Subcutaneous abdominal adipose tissue (tissue), 5 donors: ENCODE measurements at regions not wholly inside any gene's neighbourhood (a gene's known extent, or its start where the extent isn't known, plus 50 kb on each side); places are given as distances from the start of the nearest gene placed in this dataset.

Experiments used
- H3K27ac ChIP-seq: one replicate; pipeline ENCODE4 v1.7.0; 2013; ENCODE audit warnings: low read depth, mild to moderate bottlenecking, inconsistent platforms, low read length, moderate library complexity
- H3K27me3 ChIP-seq, 5 donors: one replicate each; pipeline ENCODE4 v1.7.0; 2013; ENCODE audit warnings: low read length in 5 of 5, inconsistent platforms in 1 of 5; ENCODE audit not compliant: control insufficient read depth in 5 of 5, insufficient read depth in 4 of 5
- H3K36me3 ChIP-seq, 5 donors: one replicate each; pipeline ENCODE4 v1.7.0; 2013; ENCODE audit warnings: low read length in 5 of 5; ENCODE audit not compliant: control insufficient read depth in 5 of 5, insufficient read depth in 5 of 5
- H3K4me1 ChIP-seq, 5 donors: one replicate each; pipeline ENCODE4 v1.7.0; 2013; ENCODE audit warnings: low read length in 5 of 5, mild to moderate bottlenecking in 3 of 5, moderate library complexity in 1 of 5; ENCODE audit not compliant: control insufficient read depth in 5 of 5, insufficient read depth in 5 of 5
- H3K4me3 ChIP-seq, 5 donors: one replicate each; pipeline ENCODE4 v1.7.0; 2013; ENCODE audit warnings: low read length in 5 of 5, low read depth in 1 of 5
- H3K9ac ChIP-seq, 5 donors: one replicate each; pipeline ENCODE4 v1.7.0; 2013; ENCODE audit warnings: low read length in 5 of 5, mild to moderate bottlenecking in 4 of 5, moderate library complexity in 3 of 5
- H3K9me3 ChIP-seq, 5 donors: one replicate each; pipeline ENCODE4 v1.7.0; 2013; ENCODE audit warnings: low read length in 5 of 5; ENCODE audit not compliant: control insufficient read depth in 5 of 5
- donor health status: healthy.
- donor health status: healthy.
- donor health status: healthy.
- donor health status: healthy.
- donor health status: healthy.

GRCh38 chr17:71399221-71399620 lies 721.6 kb upstream of the SOX9 start:
- no peaks in the 10 kb centered on the region for H3K36me3 ChIP-seq
- H3K27ac ChIP-seq: no peak overlapping the region
- peaks cover 0 to 5% (median 0%) of the 10 kb centered on the region in 5 donors for H3K4me1 ChIP-seq
- H3K9ac ChIP-seq: no peak overlapping the region
- H3K4me3 ChIP-seq: no peak overlapping the region
- no peaks in the 10 kb centered on the region for H3K9me3 ChIP-seq
- H3K27me3 ChIP-seq: no peaks in the 10 kb centered on the region

- Histone ChIP-seq H3K4me3 (no peak overlapping the region), H3K27me3 (no peaks in the 10 kb centered on the region), H3K4me1 (peaks cover 0 to 5% (median 0%) of the 10 kb centered on the region in 5 donors), H3K27ac (no peak overlapping the region), H3K9ac (no peak overlapping the region), H3K9me3 (no peaks in the 10 kb centered on the region), H3K36me3 (no peaks in the 10 kb centered on the region)
These were observed 721.2 kb upstream of the SOX9 start for GRCh38 chr17:71399649-71400048.

GRCh38 chr17:71402007-71402406 lies 718.8 kb upstream of the SOX9 start:
- Histone ChIP-seq H3K4me3 (no peak overlapping the region), H3K9ac (no peak overlapping the region), H3K9me3 (no peaks in the 10 kb centered on the region), H3K36me3 (no peaks in the 10 kb centered on the region), H3K27me3 (no peaks in the 10 kb centered on the region), H3K4me1 (peaks cover 0 to 5% (median 0%) of the 10 kb centered on the region in 5 donors), H3K27ac (no peak overlapping the region)

DNA sequence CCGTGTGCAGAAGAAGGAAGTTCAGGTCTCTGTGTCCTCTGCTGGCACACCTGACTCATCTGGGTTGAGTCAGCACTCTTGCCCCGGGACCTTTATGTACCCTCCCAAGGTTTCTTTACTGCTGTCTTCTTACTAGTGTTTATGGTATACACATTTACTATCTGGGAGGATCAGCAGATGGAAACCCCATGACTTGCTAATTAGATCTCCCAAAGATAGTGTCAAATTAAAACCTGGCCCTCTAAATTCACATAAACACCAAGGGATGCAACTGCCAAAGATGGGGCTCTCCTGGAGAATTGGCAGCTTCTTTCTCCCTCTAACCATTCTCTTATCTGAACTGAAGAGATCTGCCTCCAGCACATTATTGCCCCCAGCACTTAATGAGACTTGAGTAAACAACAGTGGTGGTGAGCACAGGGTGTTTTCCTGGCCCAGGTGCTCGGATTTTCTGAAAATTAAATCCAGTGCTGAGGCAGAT lies 718.1 kb upstream of the SOX9 start:
- no peaks in the 10 kb centered on the region for H3K27me3 ChIP-seq
- H3K27ac ChIP-seq: no peak overlapping the region
- peaks cover 0 to 5% (median 0%) of the 10 kb centered on the region in 5 donors for H3K4me1 ChIP-seq
- H3K4me3 ChIP-seq: no peak overlapping the region
- H3K9me3 ChIP-seq: peaks cover 0 to under 1% (median 0%) of the 10 kb centered on the region in 5 donors
- no peak overlapping the region for H3K9ac ChIP-seq
- no peaks in the 10 kb centered on the region for H3K36me3 ChIP-seq

- Histone ChIP-seq H3K27ac (no peak overlapping the region), H3K4me1 (no peaks in the 10 kb centered on the region), H3K4me3 (no peak overlapping the region)
These were observed 715.7 kb upstream of the SOX9 start for GRCh38 chr17:71405101-71405500.

DNA sequence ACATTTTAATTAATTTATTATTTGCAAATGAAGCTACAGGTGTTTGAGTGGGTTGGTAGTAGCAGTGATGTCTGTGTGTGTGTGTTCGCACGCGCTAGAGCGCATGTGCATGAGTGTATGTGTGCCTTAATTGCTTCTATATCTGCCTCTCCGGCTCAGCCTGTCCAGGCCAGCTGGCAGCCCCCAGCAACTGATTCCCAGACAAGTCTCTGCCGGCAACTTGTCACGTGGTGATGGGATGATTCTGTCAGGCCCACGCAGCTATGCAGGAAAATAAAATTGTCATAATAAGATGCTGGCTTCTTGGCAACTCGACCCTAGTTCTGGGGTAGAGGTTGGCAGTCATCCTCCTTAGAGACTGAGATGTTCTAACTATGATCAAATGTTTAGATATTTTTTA lies 712.8 kb upstream of the SOX9 start:
- H3K4me1 ChIP-seq: no peaks in the 10 kb centered on the region
- no peak overlapping the region for H3K4me3 ChIP-seq
- no peaks in the 10 kb centered on the region for H3K27me3 ChIP-seq
- peaks cover 0 to 8% (median 0%) of the 10 kb centered on the region in 5 donors for H3K9me3 ChIP-seq
- H3K9ac ChIP-seq: no peak overlapping the region
- no peak overlapping the region for H3K27ac ChIP-seq
- no peaks in the 10 kb centered on the region for H3K36me3 ChIP-seq

More at GRCh38 chr17:71405101-71405500, 715.7 kb upstream of the SOX9 start:
- Histone ChIP-seq H3K36me3 (no peaks in the 10 kb centered on the region), H3K9me3 (peaks cover 0 to 8% (median 0%) of the 10 kb centered on the region in 5 donors), H3K27me3 (no peaks in the 10 kb centered on the region), H3K9ac (no peak overlapping the region)

DNA sequence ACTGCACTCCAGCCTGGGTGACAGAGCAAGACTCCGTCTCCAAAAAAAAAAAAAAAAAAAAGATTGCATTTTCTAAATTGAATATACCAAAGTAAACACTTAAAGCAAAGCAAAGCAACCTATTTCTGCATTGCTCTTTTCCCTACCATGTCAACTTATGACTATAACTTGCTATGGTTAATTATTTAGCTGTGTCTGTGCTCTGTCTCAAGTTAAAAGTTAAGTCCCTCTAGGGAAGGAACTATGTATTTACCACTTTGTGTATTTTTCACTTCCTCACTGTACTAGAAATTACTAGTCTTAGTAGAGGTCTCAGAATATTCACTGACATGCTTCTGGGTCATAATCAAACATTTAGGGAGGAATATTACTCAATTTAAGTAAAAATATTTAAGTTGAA lies 711.7 kb upstream of the SOX9 start:
- H3K4me3 ChIP-seq: no peak overlapping the region
- no peaks in the 10 kb centered on the region for H3K27me3 ChIP-seq
- H3K9me3 ChIP-seq: peaks cover 0 to 8% (median 0%) of the 10 kb centered on the region in 5 donors
- H3K36me3 ChIP-seq: no peaks in the 10 kb centered on the region
- H3K9ac ChIP-seq: no peak overlapping the region
- no peaks in the 10 kb centered on the region for H3K4me1 ChIP-seq
- H3K27ac ChIP-seq: no peak overlapping the region

DNA sequence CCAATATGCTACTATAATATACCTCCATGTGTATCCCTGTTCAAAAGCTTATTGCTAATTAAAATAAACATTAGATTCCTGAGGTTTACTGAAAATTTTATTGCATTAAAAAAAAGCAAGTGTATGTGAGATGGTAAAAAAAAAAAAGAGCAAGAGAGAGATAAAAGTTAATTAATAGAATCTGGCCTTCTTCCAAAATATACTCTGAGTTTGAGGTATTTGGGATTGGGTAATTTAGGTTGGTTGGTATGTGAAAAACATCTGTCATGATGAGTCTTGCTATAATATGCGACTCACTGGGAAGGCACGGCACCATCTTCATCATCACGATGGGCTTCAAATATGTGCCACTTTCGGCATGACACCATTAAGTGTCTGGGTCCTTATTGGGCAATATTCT lies 711.1 kb upstream of the SOX9 start:
- no peak overlapping the region for H3K4me3 ChIP-seq
- H3K27me3 ChIP-seq: no peaks in the 10 kb centered on the region
- no peak overlapping the region for H3K9ac ChIP-seq

DNA sequence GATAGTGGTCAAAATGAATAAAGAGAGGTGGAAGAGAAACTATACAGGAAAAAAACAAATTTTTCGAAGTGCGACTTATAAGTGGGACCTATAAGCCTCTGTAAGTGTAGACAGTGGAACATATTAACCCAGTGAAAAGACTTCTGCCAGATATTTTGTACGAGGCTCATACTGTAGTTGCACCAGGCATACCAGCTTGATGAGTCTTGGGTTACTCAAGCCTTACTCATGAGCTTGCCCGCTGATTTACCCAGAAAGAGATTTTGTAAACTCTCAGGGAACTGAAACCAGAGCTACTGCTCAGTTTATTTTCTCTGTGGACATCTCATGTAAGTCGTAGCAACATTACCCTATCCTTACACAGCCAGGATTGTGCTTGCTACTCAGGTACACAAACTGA lies 708.0 kb upstream of the SOX9 start:
- no peaks in the 10 kb centered on the region for H3K27me3 ChIP-seq

More for the DNA sequence above, 711.1 kb upstream of the SOX9 start:
- Histone ChIP-seq H3K4me1 (no peaks in the 10 kb centered on the region), H3K36me3 (no peaks in the 10 kb centered on the region), H3K9me3 (peaks cover 0 to 8% (median 0%) of the 10 kb centered on the region in 5 donors), H3K27ac (no peak overlapping the region)

GRCh38 chr17:71413935-71414334 lies 706.9 kb upstream of the SOX9 start:
- no peaks in the 10 kb centered on the region for H3K27me3 ChIP-seq
- H3K4me3 ChIP-seq: no peak overlapping the region
- no peak overlapping the region for H3K9ac ChIP-seq
- H3K36me3 ChIP-seq: no peaks in the 10 kb centered on the region
- no peaks in the 10 kb centered on the region for H3K9me3 ChIP-seq
- H3K4me1 ChIP-seq: no peaks in the 10 kb centered on the region
- H3K27ac ChIP-seq: no peak overlapping the region

More for the DNA sequence above, 708.0 kb upstream of the SOX9 start:
- no peaks in the 10 kb centered on the region for H3K4me1 ChIP-seq
- no peak overlapping the region for H3K4me3 ChIP-seq
- peaks cover 0 to 6% (median 0%) of the 10 kb centered on the region in 5 donors for H3K9me3 ChIP-seq
- H3K27ac ChIP-seq: no peak overlapping the region
- no peaks in the 10 kb centered on the region for H3K36me3 ChIP-seq
- H3K9ac ChIP-seq: no peak overlapping the region

GRCh38 chr17:71417142-71417541 lies 703.7 kb upstream of the SOX9 start:
- Histone ChIP-seq H3K4me3 (no peak overlapping the region), H3K9ac (no peak overlapping the region), H3K27ac (no peak overlapping the region), H3K9me3 (no peaks in the 10 kb centered on the region), H3K27me3 (no peaks in the 10 kb centered on the region), H3K36me3 (no peaks in the 10 kb centered on the region), H3K4me1 (no peaks in the 10 kb centered on the region)
